BLaER1 treated with 17β-estradiol and CSF1 and Interleukin-3, amounts not matched to agents 10 nM and 100 nM (cell line): ENCODE measurements at regions not wholly inside any gene's neighbourhood (a gene's known extent, or its start where the extent isn't known, plus 50 kb on each side); places are given as distances from the start of the nearest gene placed in this dataset.

Experiments
- H3K27ac ChIP-seq, 11 experiments: shearing (Covaris generic); formaldehyde crosslinking; 2 replicates each; pipeline ENCODE4 v1.8.1; 2022
- H3K27me3 ChIP-seq, 11 experiments: shearing (Covaris generic); formaldehyde crosslinking; 2 replicates each; pipeline ENCODE4 v1.8.1; 2022
- H3K36me3 ChIP-seq, 11 experiments: shearing (Covaris generic); formaldehyde crosslinking; 2 replicates each; pipeline ENCODE4 v1.8.1; 2022
- H3K4me1 ChIP-seq, 10 experiments: shearing (Covaris generic); formaldehyde crosslinking; 2 replicates each; pipeline ENCODE4 v1.8.1; 2022
- H3K4me2 ChIP-seq, 11 experiments: shearing (Covaris generic); formaldehyde crosslinking; 2 replicates each; pipeline ENCODE4 v1.8.1; 2022
- H3K4me3 ChIP-seq, 10 experiments: shearing (Covaris generic); formaldehyde crosslinking; 2 replicates each; pipeline ENCODE4 v1.8.1; 2022
- H3K9ac ChIP-seq, 11 experiments: shearing (Covaris generic); formaldehyde crosslinking; 2 replicates each; pipeline ENCODE4 v1.8.1; 2022
- H3K9me3 ChIP-seq, 11 experiments: shearing (Covaris generic); formaldehyde crosslinking; replicated peaks in 1 of 11; 2 replicates each; pipeline ENCODE4 v1.8.1; 2022
- H4K20me1 ChIP-seq, 11 experiments: shearing (Covaris generic); formaldehyde crosslinking; 2 replicates each; pipeline ENCODE4 v1.8.1; 2022
- Cebpa-rat ChIP-seq, 11 experiments: shearing (Covaris generic); IDR thresholded peaks; 2 replicates each; pipeline ENCODE4 v1.8.1; 2022

GRCh38 chr6:137740091-137740755, 126.8 kb upstream of the TNFAIP3 start:
- Histone ChIP-seq H3K4me3 (no peak overlapping the region), H3K36me3 (no peaks in the 10 kb centered on the region), H3K9ac (no peak overlapping the region), H3K9me3 (0 out of 22 replicates have a peak, but pooled peaks cover 0 to 4% (median 0%) of the 10 kb centered on the region in 11 experiments), H4K20me1 (no peaks in the 10 kb centered on the region), H3K4me2 (no peak overlapping the region; a peak in 1 of 22 replicates), H3K27ac (no peak overlapping the region), H3K4me1 (peaks cover 5 to 14% (median 11%) of the 10 kb centered on the region in 10 experiments; a peak in 14 of 20 replicates), H3K27me3 (no peaks in the 10 kb centered on the region)
- no peak for TF ChIP-seq Cebpa-rat (IDR thresholded peaks at IDR 0.05)

GRCh38 chr6:137740967-137741761, 125.9 kb upstream of the TNFAIP3 start:
- Histone ChIP-seq H3K4me3 (no peak overlapping the region), H3K36me3 (no peaks in the 10 kb centered on the region), H3K9ac (no peak overlapping the region), H3K9me3 (0 out of 22 replicates have a peak, but pooled peaks cover 0 to 4% (median 0%) of the 10 kb centered on the region in 11 experiments), H4K20me1 (no peaks in the 10 kb centered on the region), H3K4me2 (no peak overlapping the region), H3K27me3 (no peaks in the 10 kb centered on the region), H3K27ac (no peak overlapping the region), H3K4me1 (peaks cover under 1 to 11% (median 6%) of the 10 kb centered on the region in 10 experiments; a peak in 14 of 20 replicates)
- no peak for TF ChIP-seq Cebpa-rat (IDR thresholded peaks at IDR 0.05)

GRCh38 chr6:137743493-137743892, 123.6 kb upstream of the TNFAIP3 start:
- no peaks in the 10 kb centered on the region for H4K20me1 ChIP-seq
- H3K4me2 ChIP-seq = no peak overlapping the region
- H3K36me3 ChIP-seq = no peaks in the 10 kb centered on the region
- H3K27ac ChIP-seq = no peak overlapping the region
- peaks cover 0 to 11% (median 2%) of the 10 kb centered on the region in 10 experiments; a peak in 8 of 20 replicates for H3K4me1 ChIP-seq
- H3K27me3 ChIP-seq = no peaks in the 10 kb centered on the region
- no peak for TF ChIP-seq Cebpa-rat (IDR thresholded peaks at IDR 0.05)
- no peak overlapping the region for H3K9ac ChIP-seq
- H3K4me3 ChIP-seq = no peak overlapping the region
- 0 out of 22 replicates have a peak, but pooled peaks cover 0 to 4% (median 0%) of the 10 kb centered on the region in 11 experiments for H3K9me3 ChIP-seq

- H3K9me3 ChIP-seq = 0 out of 22 replicates have a peak, but pooled peaks cover 0 to 4% (median 0%) of the 10 kb centered on the region in 11 experiments
- H3K9ac ChIP-seq = no peak overlapping the region
- no peak overlapping the region for H3K4me2 ChIP-seq
- no peaks in the 10 kb centered on the region for H3K27me3 ChIP-seq
- no peaks in the 10 kb centered on the region for H3K36me3 ChIP-seq
- H3K27ac ChIP-seq = no peak overlapping the region
- H3K4me1 ChIP-seq = peaks cover 6 to 20% (median 16%) of the 10 kb centered on the region in 10 experiments
- TF ChIP-seq Cebpa-rat (IDR thresholded peaks at IDR 0.05) = no peak
- no peaks in the 10 kb centered on the region for H4K20me1 ChIP-seq
- H3K4me3 ChIP-seq = no peak overlapping the region
These were observed 122.2 kb upstream of the TNFAIP3 start for GRCh38 chr6:137744877-137745276.

GRCh38 chr6:137745321-137745720, 121.7 kb upstream of the TNFAIP3 start:
- TF ChIP-seq Cebpa-rat (IDR thresholded peaks at IDR 0.05) = no peak
- Histone ChIP-seq H4K20me1 (no peaks in the 10 kb centered on the region), H3K4me1 (peaks cover 11 to 24% (median 20%) of the 10 kb centered on the region in 10 experiments), H3K4me3 (no peak overlapping the region), H3K9me3 (0 out of 22 replicates have a peak, but pooled peaks cover 0 to 4% (median 0%) of the 10 kb centered on the region in 11 experiments), H3K27ac (no peak overlapping the region), H3K27me3 (no peaks in the 10 kb centered on the region), H3K9ac (no peak overlapping the region), H3K4me2 (no peak overlapping the region), H3K36me3 (no peaks in the 10 kb centered on the region)

GRCh38 chr6:137746264-137746663, 120.8 kb upstream of the TNFAIP3 start:
- H3K4me3 ChIP-seq = no peak overlapping the region
- H3K36me3 ChIP-seq = no peaks in the 10 kb centered on the region
- H3K9me3 ChIP-seq = 0 out of 22 replicates have a peak, but pooled peaks cover 0 to 4% (median 0%) of the 10 kb centered on the region in 11 experiments
- H3K9ac ChIP-seq = no peak overlapping the region
- H3K27ac ChIP-seq = no peak overlapping the region
- no peaks in the 10 kb centered on the region for H3K27me3 ChIP-seq
- no peak overlapping the region for H3K4me2 ChIP-seq
- H4K20me1 ChIP-seq = no peaks in the 10 kb centered on the region
- peaks cover 13 to 30% (median 25%) of the 10 kb centered on the region in 10 experiments for H3K4me1 ChIP-seq
- TF ChIP-seq Cebpa-rat (IDR thresholded peaks at IDR 0.05) = no peak

GRCh38 chr6:137749696-137750211, 117.3 kb upstream of the TNFAIP3 start:
- Histone ChIP-seq H3K9ac (peak overlapping the region in 5 of 11 experiments; percentile 2 to 34 (median 12); a peak in 6 of 22 replicates), H3K27me3 (no peaks in the 10 kb centered on the region), H3K36me3 (no peaks in the 10 kb centered on the region), H3K4me2 (peak overlapping the region; percentile 64 to 82 (median 75)), H4K20me1 (no peaks in the 10 kb centered on the region), H3K27ac (peak overlapping the region in 3 of 11 experiments; percentile 0 to 12 (median 5); a peak in 2 of 22 replicates), H3K9me3 (0 out of 22 replicates have a peak, but pooled peaks cover 0 to 5% (median 0%) of the 10 kb centered on the region in 11 experiments), H3K4me1 (peaks cover 28 to 60% (median 45%) of the 10 kb centered on the region in 10 experiments), H3K4me3 (peak overlapping the region in 5 of 10 experiments; percentile 1 to 28 (median 20); a peak in 6 of 20 replicates)
- TF ChIP-seq Cebpa-rat (IDR thresholded peaks at IDR 0.05) = no peak

GRCh38 chr6:137750297-137750696, 116.8 kb upstream of the TNFAIP3 start:
- peak overlapping the region in 2 of 11 experiments; percentile 0 to 12; a peak in 1 of 22 replicates for H3K27ac ChIP-seq
- 0 out of 22 replicates have a peak, but pooled peaks cover 0 to 5% (median 0%) of the 10 kb centered on the region in 11 experiments for H3K9me3 ChIP-seq
- H3K4me1 ChIP-seq = peaks cover 34 to 65% (median 51%) of the 10 kb centered on the region in 10 experiments
- H4K20me1 ChIP-seq = no peaks in the 10 kb centered on the region
- H3K27me3 ChIP-seq = no peaks in the 10 kb centered on the region
- peak overlapping the region; percentile 64 to 82 (median 75) for H3K4me2 ChIP-seq
- no peaks in the 10 kb centered on the region for H3K36me3 ChIP-seq
- no peak overlapping the region for H3K9ac ChIP-seq
- no peak for TF ChIP-seq Cebpa-rat (IDR thresholded peaks at IDR 0.05)
- H3K4me3 ChIP-seq = peak overlapping the region in 2 of 10 experiments; percentile 13 to 20; a peak in 2 of 20 replicates
